ENCODE measurements at regions not wholly inside any gene's neighbourhood (a gene's known extent, or its start where the extent isn't known, plus 50 kb on each side); places are given as distances from the start of the nearest gene placed in this dataset.
A peak's percentile ranks its signal among the peaks of the same experiment; 100 is the strongest.

DNA sequence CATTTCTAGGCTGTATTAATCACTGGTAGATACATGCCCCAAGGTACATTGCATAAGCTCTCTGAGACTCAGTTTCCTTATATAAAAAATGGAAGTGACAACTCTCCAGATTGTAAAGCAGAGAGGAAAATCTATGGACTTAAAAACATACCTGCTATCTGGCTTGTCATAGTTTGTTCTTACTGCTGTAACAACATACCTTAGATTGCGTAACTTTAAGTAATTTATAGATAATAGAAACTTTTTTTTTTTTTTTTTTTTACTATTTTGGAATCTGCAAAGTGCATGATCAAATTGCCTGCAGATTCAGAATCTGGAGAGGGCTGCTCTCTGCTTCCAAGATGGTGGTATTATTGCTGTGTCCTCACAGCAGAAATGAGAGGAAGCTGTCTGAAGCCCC lies 827.7 kb upstream of the BRINP3 start:
- Histone ChIP-seq H3K36me3 (ENCODE audit: control insufficient read depth in 4 of 4, insufficient read depth in 4 of 4, low read length in 3 of 4) (no peaks in the 10 kb centered on the region), H3K9me3 (ENCODE audit: control extremely low read depth in 1 of 5, control insufficient read depth in 4 of 5, insufficient read depth in 2 of 5, low read depth in 1 of 5, low read length in 4 of 5) (peaks cover 0 to 4% (median 0%) of the 10 kb centered on the region in 5 experiments), H3K4me3 (ENCODE audit: control insufficient read depth in 1 of 7, extremely low read depth in 1 of 7, insufficient read depth in 4 of 7, low read depth in 2 of 7, low read length in 6 of 7) (no peak overlapping the region), H3K4me1 (ENCODE audit: control extremely low read depth in 1 of 4, control insufficient read depth in 4 of 4, insufficient read depth in 4 of 4, low read length in 3 of 4) (no peaks in the 10 kb centered on the region), H3K27me3 (replicated peaks in 2 of 5; ENCODE audit: control insufficient read depth in 4 of 5, insufficient read depth in 5 of 5, low read length in 4 of 5) (no peaks in the 10 kb centered on the region), H3K27ac (ENCODE audit: insufficient read depth in 1 of 2, low read depth in 1 of 2, low read length in 2 of 2, poor library complexity in 1 of 2, severe bottlenecking in 2 of 2) (no peak overlapping the region)
- ChIA-PET CTCF (no interaction called here), POLR2A (no interaction called here)
- WGBS (ENCODE audit: insufficient coverage): no CpG with 5 or more reads among the region's 1 CpG
- DNase-seq: no peak

DNA sequence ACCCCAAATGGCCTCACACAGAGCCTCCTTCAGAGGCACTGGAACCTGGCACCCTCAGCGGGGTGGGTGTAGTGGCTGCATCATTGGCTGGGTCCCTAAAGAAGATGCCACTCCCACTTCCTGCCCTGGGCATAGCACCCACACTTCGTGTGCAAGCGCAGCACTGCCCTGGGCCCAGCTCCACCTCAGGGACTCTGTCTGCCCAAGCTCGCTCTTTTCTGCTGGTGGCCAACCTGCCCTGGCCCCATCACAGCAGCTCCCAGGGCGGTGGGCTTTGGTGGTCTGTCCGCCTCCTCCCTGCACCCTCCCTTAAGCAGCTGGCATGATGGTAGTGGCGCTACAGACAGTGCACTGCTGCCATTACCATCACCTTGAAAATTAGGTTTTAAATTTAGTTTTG lies 829.3 kb upstream of the BRINP3 start:
- Histone ChIP-seq H3K27me3 (replicated peaks in 2 of 5; ENCODE audit: control insufficient read depth in 4 of 5, insufficient read depth in 5 of 5, low read length in 4 of 5) (no peaks in the 10 kb centered on the region), H3K4me1 (ENCODE audit: control extremely low read depth in 1 of 4, control insufficient read depth in 4 of 4, insufficient read depth in 4 of 4, low read length in 3 of 4) (no peaks in the 10 kb centered on the region), H3K36me3 (ENCODE audit: control insufficient read depth in 4 of 4, insufficient read depth in 4 of 4, low read length in 3 of 4) (no peaks in the 10 kb centered on the region), H3K4me3 (ENCODE audit: control insufficient read depth in 1 of 7, extremely low read depth in 1 of 7, insufficient read depth in 4 of 7, low read depth in 2 of 7, low read length in 6 of 7) (no peak overlapping the region), H3K27ac (ENCODE audit: insufficient read depth in 1 of 2, low read depth in 1 of 2, low read length in 2 of 2, poor library complexity in 1 of 2, severe bottlenecking in 2 of 2) (no peak overlapping the region), H3K9me3 (ENCODE audit: control extremely low read depth in 1 of 5, control insufficient read depth in 4 of 5, insufficient read depth in 2 of 5, low read depth in 1 of 5, low read length in 4 of 5) (peaks cover 0 to 2% (median 0%) of the 10 kb centered on the region in 5 experiments)
- ChIA-PET POLR2A (no interaction called here), CTCF (no interaction called here)
- DNase-seq: no peak
- WGBS (ENCODE audit: insufficient coverage): 93% methylated on average over 4 of the region's 7 CpGs

DNA sequence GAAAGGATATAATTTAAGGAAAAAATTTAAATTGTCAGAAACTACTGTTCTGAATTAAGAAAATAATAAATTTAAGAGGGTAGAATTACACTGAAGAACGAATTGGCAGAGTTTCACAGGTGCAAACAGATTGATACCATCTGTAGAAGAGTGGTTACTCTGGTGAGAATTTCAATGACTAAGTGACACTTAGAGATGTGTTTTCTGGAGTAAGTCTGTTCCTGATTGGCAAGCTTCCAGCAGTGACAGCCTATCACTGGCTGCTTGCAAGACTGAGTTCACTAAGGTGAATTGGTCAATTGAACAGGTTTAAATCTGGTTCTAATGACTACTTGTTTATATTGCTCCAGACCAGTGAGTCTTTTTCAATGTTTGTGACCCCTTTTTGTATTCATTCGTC lies 838.2 kb upstream of the RGS18 start:
- Histone ChIP-seq H3K36me3 (ENCODE audit: control insufficient read depth in 4 of 4, insufficient read depth in 4 of 4, low read length in 3 of 4) (no peaks in the 10 kb centered on the region), H3K27me3 (replicated peaks in 2 of 5; ENCODE audit: control insufficient read depth in 4 of 5, insufficient read depth in 5 of 5, low read length in 4 of 5) (no peaks in the 10 kb centered on the region), H3K27ac (ENCODE audit: insufficient read depth in 1 of 2, low read depth in 1 of 2, low read length in 2 of 2, poor library complexity in 1 of 2, severe bottlenecking in 2 of 2) (no peak overlapping the region), H3K9me3 (ENCODE audit: control extremely low read depth in 1 of 5, control insufficient read depth in 4 of 5, insufficient read depth in 2 of 5, low read depth in 1 of 5, low read length in 4 of 5) (no peaks in the 10 kb centered on the region), H3K4me3 (ENCODE audit: control insufficient read depth in 1 of 7, extremely low read depth in 1 of 7, insufficient read depth in 4 of 7, low read depth in 2 of 7, low read length in 6 of 7) (no peak overlapping the region), H3K4me1 (ENCODE audit: control extremely low read depth in 1 of 4, control insufficient read depth in 4 of 4, insufficient read depth in 4 of 4, low read length in 3 of 4) (no peaks in the 10 kb centered on the region)
- DNase-seq: peak in 1 of 3 donors; percentile 1
- 100% methylated on average over 2 of the region's 2 CpGs for WGBS (ENCODE audit: insufficient coverage)
- ChIA-PET POLR2A (no interaction called here), CTCF (no interaction called here)

DNA sequence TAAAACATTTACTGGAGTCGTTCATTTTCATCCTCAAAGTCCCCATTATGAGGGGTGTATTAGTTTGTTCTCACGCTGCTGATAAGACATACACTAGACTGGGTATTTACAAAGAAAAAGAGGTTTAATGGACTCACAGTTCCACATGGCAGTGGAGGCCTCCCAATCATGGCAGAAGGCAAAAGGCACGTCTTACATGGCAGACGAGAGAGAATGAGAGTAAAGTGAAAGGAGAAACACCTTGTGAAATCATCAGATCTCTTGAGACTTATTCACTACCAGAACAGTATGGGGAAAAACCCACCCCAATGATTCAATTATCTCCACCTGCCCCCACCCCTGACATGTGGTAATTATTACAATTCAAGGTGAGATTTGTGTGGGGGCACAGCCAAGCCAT lies 830.4 kb upstream of the RGS18 start:
- WGBS (ENCODE audit: insufficient coverage): 100% methylated on average over 3 of the region's 4 CpGs
- Histone ChIP-seq H3K27me3 (replicated peaks in 2 of 5; ENCODE audit: control insufficient read depth in 4 of 5, insufficient read depth in 5 of 5, low read length in 4 of 5) (no peaks in the 10 kb centered on the region), H3K4me3 (ENCODE audit: control insufficient read depth in 1 of 7, extremely low read depth in 1 of 7, insufficient read depth in 4 of 7, low read depth in 2 of 7, low read length in 6 of 7) (no peak overlapping the region), H3K9me3 (ENCODE audit: control extremely low read depth in 1 of 5, control insufficient read depth in 4 of 5, insufficient read depth in 2 of 5, low read depth in 1 of 5, low read length in 4 of 5) (no peaks in the 10 kb centered on the region), H3K27ac (ENCODE audit: insufficient read depth in 1 of 2, low read depth in 1 of 2, low read length in 2 of 2, poor library complexity in 1 of 2, severe bottlenecking in 2 of 2) (no peak overlapping the region), H3K4me1 (ENCODE audit: control extremely low read depth in 1 of 4, control insufficient read depth in 4 of 4, insufficient read depth in 4 of 4, low read length in 3 of 4) (no peaks in the 10 kb centered on the region), H3K36me3 (ENCODE audit: control insufficient read depth in 4 of 4, insufficient read depth in 4 of 4, low read length in 3 of 4) (no peaks in the 10 kb centered on the region)
- ChIA-PET CTCF (no interaction called here), POLR2A (no interaction called here)
- DNase-seq: no peak

DNA sequence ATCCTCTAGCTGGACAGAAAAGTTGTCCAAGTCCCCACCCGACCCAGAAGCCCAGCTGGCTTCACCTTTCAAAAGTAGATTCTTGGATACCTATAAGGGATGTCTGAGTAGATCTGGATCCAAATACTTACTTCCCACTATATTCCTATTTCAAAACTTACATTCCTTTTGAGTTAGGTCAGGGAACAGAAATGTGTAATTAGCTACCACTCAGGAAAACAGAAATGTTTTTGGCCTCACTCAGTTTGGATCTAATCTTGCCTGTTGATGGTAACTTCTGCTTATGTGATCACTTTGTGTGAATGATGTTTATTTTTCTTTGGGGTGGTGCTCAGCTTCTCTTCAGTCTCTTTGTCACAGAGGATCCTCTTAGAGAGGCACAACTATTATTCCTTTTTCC lies 814.4 kb upstream of the RGS18 start:
- POLR2A ChIA-PET: no interaction called here
- Histone ChIP-seq H3K9me3 (ENCODE audit: control extremely low read depth in 1 of 5, control insufficient read depth in 4 of 5, insufficient read depth in 2 of 5, low read depth in 1 of 5, low read length in 4 of 5) (peaks cover 0 to 3% (median 0%) of the 10 kb centered on the region in 5 experiments), H3K4me1 (ENCODE audit: control extremely low read depth in 1 of 4, control insufficient read depth in 4 of 4, insufficient read depth in 4 of 4, low read length in 3 of 4) (no peaks in the 10 kb centered on the region), H3K27ac (ENCODE audit: insufficient read depth in 1 of 2, low read depth in 1 of 2, low read length in 2 of 2, poor library complexity in 1 of 2, severe bottlenecking in 2 of 2) (no peak overlapping the region), H3K27me3 (replicated peaks in 2 of 5; ENCODE audit: control insufficient read depth in 4 of 5, insufficient read depth in 5 of 5, low read length in 4 of 5) (no peaks in the 10 kb centered on the region), H3K4me3 (ENCODE audit: control insufficient read depth in 1 of 7, extremely low read depth in 1 of 7, insufficient read depth in 4 of 7, low read depth in 2 of 7, low read length in 6 of 7) (no peak overlapping the region), H3K36me3 (ENCODE audit: control insufficient read depth in 4 of 4, insufficient read depth in 4 of 4, low read length in 3 of 4) (no peaks in the 10 kb centered on the region)
- no CpG with 5 or more reads among the region's 1 CpG for WGBS (ENCODE audit: insufficient coverage)
- DNase-seq: no peak
- CTCF ChIA-PET: no interaction called here

DNA sequence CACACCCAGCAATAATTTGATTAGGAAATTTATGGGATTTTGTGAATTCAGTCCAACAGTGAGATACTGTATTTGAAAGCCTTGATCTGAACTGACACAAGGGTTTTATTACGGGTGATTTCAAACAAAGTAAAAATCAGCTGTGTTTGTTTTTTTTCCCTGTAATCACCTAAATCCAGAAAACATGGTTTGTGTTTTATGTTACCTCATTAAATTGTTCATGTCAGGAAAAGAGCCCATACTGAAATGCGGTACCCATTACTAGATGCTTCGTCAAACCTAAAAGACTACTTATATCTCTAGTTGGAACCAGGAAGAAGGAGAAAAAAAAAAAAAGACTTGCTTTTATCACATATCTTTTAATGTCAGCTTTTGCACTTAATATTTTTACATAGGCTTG lies 811.9 kb upstream of the RGS18 start:
- WGBS (ENCODE audit: insufficient coverage): no CpG with 5 or more reads among the region's 3 CpGs
- Histone ChIP-seq H3K9me3 (ENCODE audit: control extremely low read depth in 1 of 5, control insufficient read depth in 4 of 5, insufficient read depth in 2 of 5, low read depth in 1 of 5, low read length in 4 of 5) (peaks cover 0 to 3% (median 0%) of the 10 kb centered on the region in 5 experiments), H3K27me3 (replicated peaks in 2 of 5; ENCODE audit: control insufficient read depth in 4 of 5, insufficient read depth in 5 of 5, low read length in 4 of 5) (no peaks in the 10 kb centered on the region), H3K4me1 (ENCODE audit: control extremely low read depth in 1 of 4, control insufficient read depth in 4 of 4, insufficient read depth in 4 of 4, low read length in 3 of 4) (no peaks in the 10 kb centered on the region), H3K4me3 (ENCODE audit: control insufficient read depth in 1 of 7, extremely low read depth in 1 of 7, insufficient read depth in 4 of 7, low read depth in 2 of 7, low read length in 6 of 7) (no peak overlapping the region), H3K36me3 (ENCODE audit: control insufficient read depth in 4 of 4, insufficient read depth in 4 of 4, low read length in 3 of 4) (no peaks in the 10 kb centered on the region), H3K27ac (ENCODE audit: insufficient read depth in 1 of 2, low read depth in 1 of 2, low read length in 2 of 2, poor library complexity in 1 of 2, severe bottlenecking in 2 of 2) (no peak overlapping the region)
- POLR2A ChIA-PET: no interaction called here
- CTCF ChIA-PET: no interaction called here
- DNase-seq: no peak

DNA sequence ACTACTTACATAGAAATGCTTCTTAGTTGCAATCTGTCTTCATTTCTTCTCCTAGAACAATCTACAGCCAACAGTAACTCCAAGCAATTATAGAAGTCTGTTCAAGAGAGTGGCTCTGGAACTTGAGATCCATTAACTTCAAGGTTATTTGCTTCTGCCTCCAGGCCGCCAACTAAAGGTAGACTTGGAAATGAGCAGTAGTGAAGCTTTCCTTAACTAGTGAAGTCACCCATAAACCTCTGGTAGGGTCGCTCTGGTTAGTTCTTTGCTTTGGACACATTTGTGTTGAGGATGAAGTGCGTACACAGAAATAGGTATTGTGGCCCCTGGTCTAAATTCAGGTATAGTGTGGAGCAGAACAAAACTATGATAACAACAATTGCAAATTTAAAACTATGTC lies 809.9 kb upstream of the RGS18 start:
- no peak overlapping the region for H3K4me3 ChIP-seq (ENCODE audit: control insufficient read depth in 1 of 7, extremely low read depth in 1 of 7, insufficient read depth in 4 of 7, low read depth in 2 of 7, low read length in 6 of 7)
- H3K9me3 ChIP-seq (ENCODE audit: control extremely low read depth in 1 of 5, control insufficient read depth in 4 of 5, insufficient read depth in 2 of 5, low read depth in 1 of 5, low read length in 4 of 5): no peaks in the 10 kb centered on the region
- no peaks in the 10 kb centered on the region for H3K27me3 ChIP-seq (replicated peaks in 2 of 5; ENCODE audit: control insufficient read depth in 4 of 5, insufficient read depth in 5 of 5, low read length in 4 of 5)
- no peaks in the 10 kb centered on the region for H3K4me1 ChIP-seq (ENCODE audit: control extremely low read depth in 1 of 4, control insufficient read depth in 4 of 4, insufficient read depth in 4 of 4, low read length in 3 of 4)
- ChIA-PET CTCF (no interaction called here), POLR2A (no interaction called here)
- no peaks in the 10 kb centered on the region for H3K36me3 ChIP-seq (ENCODE audit: control insufficient read depth in 4 of 4, insufficient read depth in 4 of 4, low read length in 3 of 4)
- no peak for DNase-seq
- WGBS (ENCODE audit: insufficient coverage): 100% methylated on average over 1 of the region's 3 CpGs
- no peak overlapping the region for H3K27ac ChIP-seq (ENCODE audit: insufficient read depth in 1 of 2, low read depth in 1 of 2, low read length in 2 of 2, poor library complexity in 1 of 2, severe bottlenecking in 2 of 2)

DNA sequence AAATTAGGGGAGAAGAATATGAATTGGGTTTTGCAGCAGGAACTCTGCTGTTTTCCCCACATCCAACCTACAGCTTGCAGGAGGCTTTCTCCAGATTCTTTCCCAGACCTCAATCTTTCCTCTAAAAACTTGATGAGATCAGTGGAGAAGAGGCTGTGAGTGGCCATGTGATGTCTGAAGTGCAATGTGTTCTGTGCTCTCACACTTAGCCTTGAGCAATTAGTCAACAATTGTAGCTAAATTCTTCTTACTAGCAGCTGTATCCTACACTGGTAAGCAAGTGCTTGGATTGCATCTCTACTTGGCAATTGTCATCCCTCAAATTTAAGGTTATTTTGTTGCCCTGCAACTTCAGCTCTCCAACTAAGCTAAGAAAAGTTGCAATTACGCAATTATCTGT lies 807.3 kb upstream of the RGS18 start:
- CTCF ChIA-PET: no interaction called here
- Histone ChIP-seq H3K27ac (ENCODE audit: insufficient read depth in 1 of 2, low read depth in 1 of 2, low read length in 2 of 2, poor library complexity in 1 of 2, severe bottlenecking in 2 of 2) (no peak overlapping the region), H3K9me3 (ENCODE audit: control extremely low read depth in 1 of 5, control insufficient read depth in 4 of 5, insufficient read depth in 2 of 5, low read depth in 1 of 5, low read length in 4 of 5) (no peaks in the 10 kb centered on the region), H3K4me1 (ENCODE audit: control extremely low read depth in 1 of 4, control insufficient read depth in 4 of 4, insufficient read depth in 4 of 4, low read length in 3 of 4) (no peaks in the 10 kb centered on the region), H3K27me3 (replicated peaks in 2 of 5; ENCODE audit: control insufficient read depth in 4 of 5, insufficient read depth in 5 of 5, low read length in 4 of 5) (no peaks in the 10 kb centered on the region), H3K4me3 (ENCODE audit: control insufficient read depth in 1 of 7, extremely low read depth in 1 of 7, insufficient read depth in 4 of 7, low read depth in 2 of 7, low read length in 6 of 7) (no peak overlapping the region), H3K36me3 (ENCODE audit: control insufficient read depth in 4 of 4, insufficient read depth in 4 of 4, low read length in 3 of 4) (no peaks in the 10 kb centered on the region)
- POLR2A ChIA-PET: no interaction called here
- DNase-seq: no peak
- WGBS (ENCODE audit: insufficient coverage): no CpG with 5 or more reads among the region's 1 CpG
